ENCODE measurements at regions not wholly inside any gene's neighbourhood (a gene's known extent, or its start where the extent isn't known, plus 50 kb on each side); places are given as distances from the start of the nearest gene placed in this dataset.
"Not testable (repeated sequence)": the region's sequence is repeated elsewhere in the genome, so short reads cannot be mapped to it uniquely, and the experiment has no call there.

DNA sequence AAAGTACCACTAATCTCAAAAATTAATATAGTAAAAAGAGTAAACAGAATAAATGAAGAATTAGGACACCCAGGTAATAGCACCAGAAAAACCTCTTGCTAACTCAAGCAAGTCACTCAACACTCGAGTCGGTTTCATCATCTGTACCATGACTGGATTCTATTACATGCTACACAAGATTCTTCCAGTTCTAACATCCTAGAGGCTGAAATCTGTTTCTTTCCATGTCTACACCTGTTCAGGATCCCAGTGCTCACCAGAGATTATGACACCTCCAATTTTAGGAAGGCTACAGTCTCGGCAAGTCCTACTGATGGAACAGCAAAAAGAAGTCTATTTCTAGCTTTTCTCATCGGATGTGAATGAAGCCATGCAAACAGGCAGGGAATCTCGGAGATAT lies 95.3 kb upstream of the ANK3 start:
- no peak for DNase-seq (ENCODE audit: extremely low read depth in 1 of 2, low read depth in 1 of 2)

DNA sequence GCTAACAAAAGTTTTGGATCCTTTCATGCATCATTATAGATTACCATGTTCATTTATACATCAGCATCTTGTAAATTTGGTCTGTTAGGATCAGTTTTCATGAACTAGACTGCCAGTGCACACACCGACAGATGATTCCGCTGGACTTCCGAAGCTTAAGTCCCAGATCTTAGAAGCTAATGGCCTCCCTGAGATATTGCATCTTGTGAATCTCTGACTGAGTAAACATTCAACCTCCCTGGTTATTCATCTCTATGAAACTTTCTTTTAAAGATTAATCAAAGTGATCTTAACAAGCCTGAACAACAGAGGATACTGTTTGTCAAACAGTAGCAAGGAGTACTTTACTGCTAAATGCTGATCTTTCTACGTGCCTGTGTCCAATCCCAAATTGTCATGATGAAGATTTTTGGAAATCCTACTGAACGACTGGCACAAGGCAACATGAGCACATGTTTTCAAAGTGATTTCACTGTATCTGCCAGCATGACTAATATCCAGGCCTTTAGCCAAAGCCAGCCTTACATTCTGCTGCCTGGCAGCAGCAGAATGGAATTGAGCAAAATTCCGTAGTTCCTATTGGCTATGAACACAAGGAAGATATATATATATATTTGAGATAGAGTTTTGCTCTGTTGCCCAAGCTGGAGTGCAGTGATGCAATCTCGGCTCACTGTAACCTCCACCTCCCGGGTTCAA lies 91.3 kb upstream of the ANK3 start:
- DNase-seq (ENCODE audit: extremely low read depth in 1 of 2, low read depth in 1 of 2), result no peak

GRCh38 chr10:60479305-60480020 lies 89.8 kb upstream of the ANK3 start:
- no peak for DNase-seq (ENCODE audit: extremely low read depth in 1 of 2, low read depth in 1 of 2)

DNA sequence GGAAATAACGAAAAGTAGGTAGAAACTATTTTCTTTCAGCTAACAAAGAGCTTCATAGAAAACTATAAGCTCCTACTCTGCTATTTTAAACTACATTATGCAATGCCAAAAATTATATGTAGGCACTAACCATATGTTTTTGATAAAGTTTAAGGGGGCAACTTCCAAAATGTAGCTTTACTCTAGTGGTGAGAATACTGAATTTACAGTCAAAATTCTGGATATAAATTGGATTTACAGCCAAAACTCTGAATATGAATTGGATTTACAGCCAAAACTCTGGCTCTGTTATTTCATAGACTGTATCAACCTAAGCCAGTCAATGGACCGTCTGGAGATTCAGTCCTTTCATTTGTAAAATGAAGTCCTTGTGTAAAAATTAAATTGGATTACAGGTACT lies 86.8 kb upstream of the ANK3 start:
- DNase-seq (ENCODE audit: extremely low read depth in 1 of 2, low read depth in 1 of 2), result no peak

GRCh38 chr10:60473557-60473956 lies 83.9 kb upstream of the ANK3 start:
- DNase-seq (ENCODE audit: extremely low read depth in 1 of 2, low read depth in 1 of 2), result no peak

- no peak for DNase-seq (ENCODE audit: extremely low read depth in 1 of 2, low read depth in 1 of 2)
Measured at GRCh38 chr10:60470091-60470490, 80.4 kb upstream of the ANK3 start.

DNA sequence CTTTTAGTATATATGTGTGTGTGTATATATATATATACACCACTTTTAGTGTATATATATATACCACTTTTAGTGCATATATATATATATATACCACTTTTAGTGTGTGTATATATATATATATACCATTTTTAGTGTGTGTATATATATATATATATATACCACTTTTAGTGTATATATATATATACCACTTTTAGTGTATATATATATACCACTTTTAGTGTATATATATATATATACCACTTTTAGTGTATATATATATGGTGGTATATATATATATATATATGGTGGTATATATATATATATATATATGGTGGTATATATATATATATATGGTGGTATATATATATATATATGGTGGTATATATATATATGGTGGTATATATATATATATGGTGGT lies 79.5 kb upstream of the ANK3 start:
- not testable (repeated sequence) for DNase-seq (ENCODE audit: extremely low read depth in 1 of 2, low read depth in 1 of 2)

GRCh38 chr10:60467202-60467546 lies 77.5 kb upstream of the ANK3 start:
- DNase-seq (ENCODE audit: extremely low read depth in 1 of 2, low read depth in 1 of 2), result no peak

- no peak for DNase-seq (ENCODE audit: extremely low read depth in 1 of 2, low read depth in 1 of 2)
Measured at GRCh38 chr10:60466267-60467201, 76.9 kb upstream of the ANK3 start.

GRCh38 chr10:60465801-60466200 lies 76.1 kb upstream of the ANK3 start:
- DNase-seq (ENCODE audit: extremely low read depth in 1 of 2, low read depth in 1 of 2), result no peak

DNA sequence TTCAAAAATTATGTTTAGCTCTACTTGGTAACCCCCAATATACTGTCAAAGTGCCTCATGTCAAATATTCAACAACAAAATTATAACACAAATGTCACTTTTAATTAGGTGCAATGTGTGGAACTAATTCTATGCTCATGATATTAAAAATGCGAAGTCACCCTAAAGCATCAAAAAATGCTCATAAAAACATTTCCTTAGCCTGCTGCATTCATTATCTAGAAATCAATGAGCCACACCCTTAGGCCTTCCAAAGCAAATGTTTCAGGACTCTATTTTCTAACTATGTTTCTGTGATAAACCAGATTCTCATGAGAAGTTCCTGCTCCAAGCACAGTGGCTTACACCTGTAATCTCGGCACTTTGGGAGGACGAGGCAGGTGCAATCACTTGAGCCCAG lies 75.0 kb upstream of the ANK3 start:
- DNase-seq (ENCODE audit: extremely low read depth in 1 of 2, low read depth in 1 of 2), result no peak

GRCh38 chr10:60463746-60464145 lies 74.1 kb upstream of the ANK3 start:
- no peak for DNase-seq (ENCODE audit: extremely low read depth in 1 of 2, low read depth in 1 of 2)

GRCh38 chr10:60461688-60462087 lies 72.0 kb upstream of the ANK3 start:
- DNase-seq (ENCODE audit: extremely low read depth in 1 of 2, low read depth in 1 of 2), result no peak

GRCh38 chr10:60459701-60460457 lies 70.2 kb upstream of the ANK3 start:
- DNase-seq (ENCODE audit: extremely low read depth in 1 of 2, low read depth in 1 of 2), result no peak

DNA sequence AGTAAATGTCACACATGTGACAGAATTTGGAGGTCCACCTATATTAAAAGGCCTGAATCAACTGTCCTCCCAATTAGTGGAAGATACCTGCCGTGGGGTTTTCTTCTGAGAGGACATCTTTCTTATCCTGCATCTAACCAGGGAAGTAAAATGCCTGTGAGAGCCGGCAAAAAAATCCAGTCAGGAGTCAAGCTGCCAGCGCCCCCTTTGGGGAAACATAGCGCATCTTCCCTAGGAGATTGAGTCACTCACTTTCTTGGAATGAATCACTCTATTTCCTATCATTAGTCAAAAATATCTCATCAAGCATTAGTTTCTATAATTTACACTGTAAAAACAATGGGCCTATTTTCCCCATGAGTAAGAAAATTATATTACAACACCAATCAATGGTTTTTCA lies 66.4 kb upstream of the ANK3 start:
- DNase-seq (ENCODE audit: extremely low read depth in 1 of 2, low read depth in 1 of 2), result no peak

DNA sequence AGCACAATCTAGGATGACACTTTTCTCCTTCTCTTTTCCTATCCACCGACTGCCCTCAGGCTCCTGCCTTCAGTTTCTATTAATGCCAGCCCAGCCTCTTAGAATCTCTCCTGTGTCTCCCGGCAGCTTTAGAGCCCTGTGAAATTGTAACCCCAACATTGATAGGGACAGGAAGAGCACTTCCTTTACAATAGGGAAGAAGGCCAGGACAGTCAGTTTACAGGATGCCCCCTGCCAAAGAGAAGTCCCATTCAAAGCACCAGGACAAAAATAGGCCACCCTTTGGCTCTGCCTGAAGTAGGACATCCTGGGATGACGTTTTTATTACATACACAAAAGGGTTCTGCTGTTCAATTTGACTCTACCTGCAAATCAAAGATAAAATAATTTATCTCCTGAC lies 64.7 kb upstream of the ANK3 start:
- no peak for DNase-seq (ENCODE audit: extremely low read depth in 1 of 2, low read depth in 1 of 2)

- DNase-seq (ENCODE audit: extremely low read depth in 1 of 2, low read depth in 1 of 2), result no peak
Measured at GRCh38 chr10:60453036-60453435, 63.4 kb upstream of the ANK3 start.

GRCh38 chr10:60450291-60450690 lies 60.6 kb upstream of the ANK3 start:
- no peak for DNase-seq (ENCODE audit: extremely low read depth in 1 of 2, low read depth in 1 of 2)

DNA sequence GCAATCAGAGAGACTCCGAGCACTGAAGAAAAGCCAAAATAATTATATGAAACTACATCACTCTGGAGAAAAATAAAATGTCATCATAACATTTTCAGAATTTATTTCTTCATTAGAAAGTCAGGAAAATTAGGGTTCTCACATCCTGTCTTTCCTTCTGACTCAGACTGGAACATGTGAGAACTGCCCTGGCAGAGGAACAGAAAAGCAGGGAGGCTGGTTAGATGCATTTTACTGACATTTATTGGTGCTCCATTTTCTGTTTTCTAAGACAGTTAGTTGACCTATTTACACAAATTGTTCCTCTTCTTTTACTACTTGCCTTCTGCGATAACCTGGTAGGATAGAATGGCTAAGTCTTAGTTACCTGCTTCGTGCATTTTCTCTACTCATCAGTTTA lies 58.6 kb upstream of the ANK3 start:
- DNase-seq (ENCODE audit: extremely low read depth in 1 of 2, low read depth in 1 of 2), result no peak

DNA sequence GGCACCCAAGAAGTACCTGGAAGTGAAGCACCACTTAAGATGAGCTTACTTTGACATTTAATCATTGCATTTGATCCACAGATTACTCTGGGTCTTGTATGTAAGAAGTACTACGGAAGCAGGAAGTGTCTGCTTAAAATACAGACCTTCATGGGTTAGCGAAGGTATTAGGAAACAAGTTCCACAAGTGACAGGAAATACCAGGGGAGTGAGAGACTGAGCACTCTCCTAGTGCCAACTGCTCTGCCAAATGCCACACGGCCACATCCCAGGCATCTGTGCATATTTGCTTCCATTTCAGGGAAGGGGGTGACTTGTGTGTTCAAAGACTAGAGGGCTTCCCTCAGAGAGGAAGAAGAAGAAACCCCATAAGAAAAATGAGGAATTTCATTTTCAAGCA lies 57.2 kb upstream of the ANK3 start:
- no peak for DNase-seq (ENCODE audit: extremely low read depth in 1 of 2, low read depth in 1 of 2)
